Choroid plexus epithelial cell (primary cell): ENCODE measurements at regions not wholly inside any gene's neighbourhood (a gene's known extent, or its start where the extent isn't known, plus 50 kb on each side); places are given as distances from the start of the nearest gene placed in this dataset.

Experiments used
- DNase-seq: peaks from one replicate; pipeline ENCODE4 v3.0.0-alpha.2; 2010; ENCODE audit warnings: low read depth
- H3K4me3 ChIP-seq: 2 replicates; pipeline ENCODE4 v1.5.1; 2011; ENCODE audit warnings: low read depth, mild to moderate bottlenecking, control low read depth, low read length, moderate library complexity
- TF ChIP-seq, protein P1 (sequence below): conservative IDR thresholded peaks from 2 replicates; pipeline ENCODE4 v1.5.1; 2011; ENCODE audit warnings: low read depth, mild to moderate bottlenecking, control low read depth, inconsistent platforms, low read length, moderate library complexity

DNA sequence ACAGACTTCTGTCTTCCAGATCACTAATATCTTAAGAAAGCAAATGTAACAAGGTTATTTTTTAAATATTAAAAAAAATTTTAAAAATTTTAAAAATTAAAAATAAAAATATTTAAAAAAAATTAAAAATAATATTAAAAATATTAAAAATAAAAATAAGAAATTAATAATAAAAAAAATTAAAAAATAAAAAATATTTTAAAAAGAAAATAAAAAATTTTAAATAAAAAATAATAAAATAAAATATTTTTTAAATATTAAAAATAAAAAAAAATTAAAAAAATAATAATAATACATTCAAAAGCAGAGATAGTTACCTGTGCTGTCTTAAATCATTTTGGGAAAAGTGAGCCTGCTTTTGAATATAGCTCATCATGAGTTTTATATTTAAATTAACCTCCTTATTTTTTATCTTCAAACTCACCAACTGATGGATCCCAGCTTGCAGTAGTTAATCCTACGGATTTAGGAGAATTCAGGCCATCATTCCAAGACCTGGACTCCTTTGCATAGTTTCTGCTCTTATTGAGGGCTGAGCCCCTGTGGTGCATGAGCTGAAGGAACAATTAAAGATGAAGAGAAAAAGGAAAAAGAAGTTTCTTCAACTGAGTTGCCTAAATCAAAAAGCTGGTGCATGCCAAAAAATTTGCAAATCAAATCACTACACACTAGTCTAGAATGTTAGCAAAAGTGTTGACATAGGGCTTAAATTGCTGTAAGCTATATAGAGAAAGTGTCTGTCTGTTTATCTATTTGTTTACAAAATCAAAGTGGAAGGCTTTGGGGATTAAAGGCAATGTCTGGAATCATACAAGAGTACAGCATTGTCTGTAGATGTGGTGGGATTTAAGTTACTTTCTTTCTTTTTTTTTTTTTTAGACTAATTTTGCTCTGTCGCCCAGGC is 50.5 kb upstream of the ZNF438 start:
- no peak overlapping the region for H3K4me3 ChIP-seq
- TF ChIP-seq, protein P1, sequence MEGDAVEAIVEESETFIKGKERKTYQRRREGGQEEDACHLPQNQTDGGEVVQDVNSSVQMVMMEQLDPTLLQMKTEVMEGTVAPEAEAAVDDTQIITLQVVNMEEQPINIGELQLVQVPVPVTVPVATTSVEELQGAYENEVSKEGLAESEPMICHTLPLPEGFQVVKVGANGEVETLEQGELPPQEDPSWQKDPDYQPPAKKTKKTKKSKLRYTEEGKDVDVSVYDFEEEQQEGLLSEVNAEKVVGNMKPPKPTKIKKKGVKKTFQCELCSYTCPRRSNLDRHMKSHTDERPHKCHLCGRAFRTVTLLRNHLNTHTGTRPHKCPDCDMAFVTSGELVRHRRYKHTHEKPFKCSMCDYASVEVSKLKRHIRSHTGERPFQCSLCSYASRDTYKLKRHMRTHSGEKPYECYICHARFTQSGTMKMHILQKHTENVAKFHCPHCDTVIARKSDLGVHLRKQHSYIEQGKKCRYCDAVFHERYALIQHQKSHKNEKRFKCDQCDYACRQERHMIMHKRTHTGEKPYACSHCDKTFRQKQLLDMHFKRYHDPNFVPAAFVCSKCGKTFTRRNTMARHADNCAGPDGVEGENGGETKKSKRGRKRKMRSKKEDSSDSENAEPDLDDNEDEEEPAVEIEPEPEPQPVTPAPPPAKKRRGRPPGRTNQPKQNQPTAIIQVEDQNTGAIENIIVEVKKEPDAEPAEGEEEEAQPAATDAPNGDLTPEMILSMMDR = no peak
- DNase-seq = no peak

DNA sequence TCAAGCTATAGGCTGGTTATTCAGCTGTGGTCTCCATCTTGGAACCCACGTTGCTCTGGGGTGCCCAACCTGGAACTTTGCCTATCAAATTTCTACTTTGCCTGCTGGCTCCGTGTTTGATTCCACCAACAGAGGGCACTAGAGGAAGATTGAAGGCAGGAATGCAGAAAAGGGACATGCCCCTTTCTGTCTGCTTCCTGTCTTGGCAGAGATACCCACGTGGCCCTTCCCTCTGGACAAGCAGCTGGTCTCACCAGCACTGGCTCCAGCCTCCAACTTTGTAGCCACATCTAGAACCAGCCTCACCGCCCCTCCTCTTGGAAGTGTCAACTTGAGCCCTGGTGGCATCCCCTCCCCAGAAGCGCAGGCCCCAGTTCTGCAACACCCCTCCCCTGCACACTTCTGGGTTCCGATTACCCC is 52.1 kb upstream of the ZNF438 start:
- TF ChIP-seq, protein P1 = peak; percentile 71
- DNase-seq = peak; percentile 66
- no peak overlapping the region for H3K4me3 ChIP-seq

DNA sequence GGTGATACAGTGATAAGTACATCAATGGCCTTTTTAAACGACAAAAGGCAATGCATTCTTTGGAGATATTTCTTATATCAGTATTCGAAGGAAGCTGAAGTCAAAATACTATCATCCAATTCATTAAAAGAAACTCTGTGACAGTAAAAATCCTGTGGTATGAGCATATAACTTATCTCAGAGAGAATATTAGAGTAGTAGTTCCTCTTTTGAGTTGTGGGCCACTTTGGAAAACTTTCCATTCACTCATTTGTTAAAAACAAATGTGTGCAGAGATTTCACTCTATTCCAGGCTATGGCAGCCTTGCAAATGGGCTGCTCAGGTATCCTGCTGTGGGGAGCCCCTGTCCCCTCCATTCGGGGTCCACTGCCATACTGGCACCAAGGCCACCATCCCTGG is 55.3 kb upstream of the ZNF438 start:
- TF ChIP-seq, protein P1 = no peak
- no peak overlapping the region for H3K4me3 ChIP-seq
- DNase-seq = no peak

DNA sequence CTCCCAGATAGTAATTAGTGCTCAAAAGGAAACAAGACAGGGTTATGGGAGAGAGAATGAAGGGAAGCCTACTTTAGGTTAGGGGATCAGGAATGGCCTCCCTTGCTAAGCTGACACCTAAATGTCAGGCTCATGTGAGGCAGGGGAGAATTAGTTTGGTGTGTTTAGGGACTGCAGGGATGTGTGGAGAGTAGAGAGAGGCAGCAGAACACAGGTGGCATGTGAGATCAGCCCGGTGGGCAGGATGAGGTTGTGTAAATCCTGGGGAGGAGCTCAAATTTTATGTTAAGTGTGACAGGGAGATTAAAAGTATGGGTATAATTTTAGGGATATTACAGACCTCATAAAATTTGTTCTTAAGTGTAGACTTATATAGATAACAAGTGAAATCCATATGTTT is 56.2 kb upstream of the ZNF438 start:
- H3K4me3 ChIP-seq = no peak overlapping the region
- DNase-seq = no peak
- TF ChIP-seq, protein P1 = no peak

DNA sequence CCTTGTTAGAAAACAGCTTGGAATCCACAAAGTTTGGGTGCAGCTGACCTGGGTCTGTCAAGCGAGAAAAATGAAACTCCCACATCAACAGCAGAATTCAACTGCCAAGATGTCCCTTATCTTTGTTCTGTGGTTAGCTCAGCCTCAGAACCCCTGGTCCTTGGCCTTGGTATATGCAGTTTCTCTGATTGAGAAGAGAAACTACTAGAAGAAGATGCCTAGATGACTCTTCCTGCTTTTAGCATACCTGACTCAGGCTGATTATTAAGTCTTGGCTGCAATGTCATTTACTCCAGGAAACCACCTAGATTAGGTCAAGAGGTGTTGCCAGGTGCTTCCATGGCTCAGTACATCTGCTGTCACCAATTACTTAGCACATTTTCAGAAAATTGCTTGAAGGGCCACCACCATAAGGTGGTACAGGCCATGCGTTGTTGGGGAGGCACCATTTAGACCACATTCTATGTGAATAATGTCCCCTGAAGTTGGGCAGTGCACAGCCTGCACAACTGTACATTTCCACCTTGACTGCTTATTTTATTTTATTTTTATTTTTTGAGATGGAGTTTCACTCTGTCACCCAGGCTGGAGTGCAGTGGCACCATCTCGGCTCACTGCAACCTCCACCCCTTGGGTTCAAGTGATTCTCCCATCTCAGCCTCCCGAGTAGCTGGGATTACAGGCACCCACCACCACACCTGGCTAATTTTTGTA is 59.4 kb upstream of the ZNF438 start:
- no peak overlapping the region for H3K4me3 ChIP-seq
- DNase-seq = peak; percentile 88
- TF ChIP-seq, protein P1 = no peak

DNA sequence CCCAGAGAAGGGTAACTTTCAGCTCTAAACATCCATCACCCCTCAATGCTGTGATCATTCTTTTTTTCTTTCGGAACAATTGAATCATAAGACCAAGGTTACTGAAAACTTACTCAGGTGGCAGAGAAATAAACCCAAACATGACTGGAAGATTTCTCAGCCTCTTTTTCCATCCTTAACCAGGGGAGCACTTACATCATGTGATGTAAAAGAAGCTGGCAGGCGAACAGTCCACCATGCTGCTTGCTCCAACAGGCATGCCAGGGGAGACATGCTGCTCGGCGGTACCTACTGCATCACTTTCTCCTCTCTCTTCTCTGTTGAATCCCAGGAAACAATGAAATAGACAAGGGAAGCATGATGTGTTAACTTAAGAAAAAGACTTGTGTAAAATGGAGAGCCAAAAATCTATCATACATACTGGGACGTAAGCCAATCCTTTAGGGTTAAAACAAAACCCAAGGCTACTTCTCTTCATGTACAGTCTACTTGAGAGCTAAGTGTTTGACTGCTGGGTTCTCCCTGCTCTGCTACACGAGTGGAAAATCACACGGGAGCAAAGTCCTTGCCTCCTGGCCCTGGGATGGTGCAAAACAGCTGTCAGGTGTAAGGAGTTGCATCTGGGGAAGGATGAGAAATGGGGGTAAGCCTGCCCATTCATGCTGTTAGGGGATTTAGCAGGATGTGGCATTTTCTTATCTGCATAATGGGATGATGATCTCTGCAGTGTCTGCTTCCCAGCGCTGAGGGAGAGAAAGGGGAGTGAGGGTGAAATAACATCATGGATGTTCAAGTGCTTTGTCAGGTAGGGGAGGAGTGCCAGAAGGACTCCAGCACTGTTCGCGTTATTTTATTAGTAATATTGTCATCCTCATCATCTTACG is 64.3 kb upstream of the ZNF438 start:
- DNase-seq = no peak
- no peak overlapping the region for H3K4me3 ChIP-seq
- TF ChIP-seq, protein P1 = no peak
